Peyer's patch (tissue), 4 donors: ENCODE measurements at regions not wholly inside any gene's neighbourhood (a gene's known extent, or its start where the extent isn't known, plus 50 kb on each side); places are given as distances from the start of the nearest gene placed in this dataset.

Experiments
- POLR2A ChIP-seq, 2 donors: fragments of 450-650 bp; IDR thresholded peaks; one replicate each; pipeline ENCODE4 v1.5.1; 2017; ENCODE audit warnings: antibody characterized with exemption in 2 of 2, mild to moderate bottlenecking in 2 of 2, moderate library complexity in 2 of 2
- TF ChIP-seq, protein P1 (sequence below), 6 experiments: fragments of 450-650 bp in 4 of 6; fragments of 200-600 bp in 2 of 6; sonication (generic) in 1 of 6; IDR thresholded peaks; one replicate each; pipeline ENCODE4 v1.5.1; 2017 to 2019; ENCODE audit warnings: antibody characterized with exemption in 6 of 6, mild to moderate bottlenecking in 3 of 6, moderate library complexity in 1 of 6

DNA sequence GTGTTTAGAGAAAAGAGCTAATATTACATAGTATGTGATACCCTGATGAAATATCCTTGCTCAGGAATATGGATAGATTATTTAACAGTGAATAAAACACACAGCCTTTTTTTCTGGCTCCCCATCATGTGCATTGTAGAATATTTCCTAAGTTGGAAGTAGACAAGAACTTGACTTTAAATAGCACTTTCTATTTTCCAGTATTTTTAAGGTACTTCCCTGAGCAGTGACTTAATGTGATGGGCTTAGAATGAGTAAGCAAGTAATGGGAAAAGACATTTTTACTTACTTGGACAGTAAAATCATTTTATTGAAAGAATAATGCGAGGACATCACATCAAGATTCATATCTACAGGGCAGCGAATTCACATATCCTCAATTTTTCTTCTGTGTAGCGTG is 176.7 kb upstream of the SLC8A1 start:
- TF ChIP-seq, protein P1, sequence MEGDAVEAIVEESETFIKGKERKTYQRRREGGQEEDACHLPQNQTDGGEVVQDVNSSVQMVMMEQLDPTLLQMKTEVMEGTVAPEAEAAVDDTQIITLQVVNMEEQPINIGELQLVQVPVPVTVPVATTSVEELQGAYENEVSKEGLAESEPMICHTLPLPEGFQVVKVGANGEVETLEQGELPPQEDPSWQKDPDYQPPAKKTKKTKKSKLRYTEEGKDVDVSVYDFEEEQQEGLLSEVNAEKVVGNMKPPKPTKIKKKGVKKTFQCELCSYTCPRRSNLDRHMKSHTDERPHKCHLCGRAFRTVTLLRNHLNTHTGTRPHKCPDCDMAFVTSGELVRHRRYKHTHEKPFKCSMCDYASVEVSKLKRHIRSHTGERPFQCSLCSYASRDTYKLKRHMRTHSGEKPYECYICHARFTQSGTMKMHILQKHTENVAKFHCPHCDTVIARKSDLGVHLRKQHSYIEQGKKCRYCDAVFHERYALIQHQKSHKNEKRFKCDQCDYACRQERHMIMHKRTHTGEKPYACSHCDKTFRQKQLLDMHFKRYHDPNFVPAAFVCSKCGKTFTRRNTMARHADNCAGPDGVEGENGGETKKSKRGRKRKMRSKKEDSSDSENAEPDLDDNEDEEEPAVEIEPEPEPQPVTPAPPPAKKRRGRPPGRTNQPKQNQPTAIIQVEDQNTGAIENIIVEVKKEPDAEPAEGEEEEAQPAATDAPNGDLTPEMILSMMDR (IDR thresholded peaks at IDR 0.05): no peak
- TF ChIP-seq POLR2A (IDR thresholded peaks at IDR 0.05): no peak
